Limb (tissue), 2 donors: ENCODE measurements at regions not wholly inside any gene's neighbourhood (a gene's known extent, or its start where the extent isn't known, plus 50 kb on each side); places are given as distances from the start of the nearest gene placed in this dataset.

Experiments
- DNase-seq, 2 donors: peaks; one replicate each; pipeline ENCODE4 v3.0.0-alpha.2; 2016; ENCODE audit errors: extremely low spot score in 2 of 2

- no peak for DNase-seq
These were observed 82.2 kb downstream of the ZNF608 start for GRCh38 chr5:124664287-124664686.

GRCh38 chr5:124663101-124663506, 83.3 kb downstream of the ZNF608 start:
- no peak for DNase-seq

GRCh38 chr5:124662181-124662781, 84.2 kb downstream of the ZNF608 start:
- no peak for DNase-seq

GRCh38 chr5:124661317-124662141, 84.9 kb downstream of the ZNF608 start:
- no peak for DNase-seq

- no peak for DNase-seq
These were observed 86.0 kb downstream of the ZNF608 start for GRCh38 chr5:124660229-124661093.

GRCh38 chr5:124659798-124660197, 86.6 kb downstream of the ZNF608 start:
- DNase-seq: peak in 1 of 2 donors; percentile 60

GRCh38 chr5:124658867-124659557, 87.4 kb downstream of the ZNF608 start:
- no peak for DNase-seq

- DNase-seq: peak in 1 of 2 donors; percentile 60
These were observed 90.4 kb downstream of the ZNF608 start for GRCh38 chr5:124655921-124656511.

- peak in 1 of 2 donors; percentile 80 for DNase-seq
These were observed 91.1 kb downstream of the ZNF608 start for GRCh38 chr5:124655251-124655917.

GRCh38 chr5:124654418-124654817, 92.0 kb downstream of the ZNF608 start:
- peak in 1 of 2 donors; percentile 52 for DNase-seq

- no peak for DNase-seq
These were observed 92.8 kb downstream of the ZNF608 start for GRCh38 chr5:124653666-124654065.

- no peak for DNase-seq
These were observed 93.5 kb downstream of the ZNF608 start for GRCh38 chr5:124652892-124653441.

GRCh38 chr5:124652514-124652819, 94.0 kb downstream of the ZNF608 start:
- DNase-seq: no peak

- peak; percentile 90 for DNase-seq
These were observed 94.6 kb downstream of the ZNF608 start for GRCh38 chr5:124651663-124652513.

- DNase-seq: peak; percentile 64 to 91
These were observed 95.3 kb downstream of the ZNF608 start for GRCh38 chr5:124650951-124651662.

- DNase-seq: no peak
These were observed 96.3 kb downstream of the ZNF608 start for GRCh38 chr5:124650147-124650561.

GRCh38 chr5:124649491-124650146, 96.8 kb downstream of the ZNF608 start:
- DNase-seq: peak; percentile 64

- DNase-seq: no peak
These were observed 97.5 kb downstream of the ZNF608 start for GRCh38 chr5:124648902-124649467.
